Fibroblast of skin of scalp (primary cell): ENCODE measurements at regions not wholly inside any gene's neighbourhood (a gene's known extent, or its start where the extent isn't known, plus 50 kb on each side); places are given as distances from the start of the nearest gene placed in this dataset.
A peak's percentile ranks its signal among the peaks of the same experiment; 100 is the strongest.

Experiments used
- DNase-seq: peaks from one replicate; pipeline ENCODE4 v3.0.0-alpha.2; 2013

- DNase-seq: peak; percentile 25
Observed at GRCh38 chr1:25080294-25081209, 150.5 kb upstream of the RUNX3 start.

DNA sequence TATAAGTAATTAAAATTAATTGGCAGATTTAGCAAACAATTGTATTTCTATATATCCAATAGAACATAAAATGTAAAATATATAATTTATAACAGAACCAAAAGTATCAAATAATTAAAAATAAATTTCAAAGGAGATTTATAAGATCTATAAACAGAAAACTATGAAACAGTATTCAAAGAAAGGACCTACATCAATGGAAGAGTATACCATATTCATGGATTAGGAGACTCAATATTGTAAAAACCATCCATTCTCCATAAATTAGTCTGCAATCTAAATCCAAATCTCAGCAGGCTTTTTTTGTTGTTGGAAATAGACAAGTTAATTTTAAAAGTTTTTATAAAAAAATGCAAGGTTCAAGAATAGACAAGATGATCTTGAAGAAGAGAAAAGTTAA lies 149.0 kb upstream of the RUNX3 start:
- no peak for DNase-seq

GRCh38 chr1:25074351-25075227 lies 144.5 kb upstream of the RUNX3 start:
- DNase-seq: no peak

DNA sequence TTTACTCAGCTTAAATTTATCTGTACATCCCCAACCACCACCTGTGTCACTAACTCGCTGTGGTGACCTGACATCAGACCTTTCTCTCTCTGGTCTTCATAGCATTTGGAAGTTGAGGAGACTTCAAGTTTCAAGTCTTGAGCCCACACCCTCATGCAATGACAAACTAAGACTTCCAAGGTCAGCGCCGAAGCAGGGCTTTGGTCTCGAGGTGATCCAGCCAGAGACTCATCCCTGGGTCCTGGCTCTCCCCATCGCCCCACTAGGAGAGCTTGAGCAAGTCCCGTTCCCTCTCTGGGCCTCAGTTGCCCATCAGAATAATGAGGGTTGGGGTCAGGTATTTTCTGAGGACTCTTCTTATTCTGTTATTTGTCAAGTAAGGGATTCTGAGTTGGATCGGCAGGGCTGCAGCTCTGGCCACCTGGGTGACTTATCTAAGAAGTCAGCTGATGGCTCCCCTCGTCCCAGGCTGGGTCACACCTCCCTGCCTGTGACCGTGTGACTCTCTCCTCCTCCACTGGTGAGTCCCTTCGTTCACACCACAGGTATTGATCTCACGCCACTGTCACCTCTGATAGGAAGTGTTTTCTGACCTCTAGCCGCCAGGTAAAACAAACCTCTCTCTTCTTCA lies 143.7 kb upstream of the RUNX3 start:
- no peak for DNase-seq

GRCh38 chr1:25072461-25072860 lies 142.4 kb upstream of the RUNX3 start:
- DNase-seq: no peak

DNA sequence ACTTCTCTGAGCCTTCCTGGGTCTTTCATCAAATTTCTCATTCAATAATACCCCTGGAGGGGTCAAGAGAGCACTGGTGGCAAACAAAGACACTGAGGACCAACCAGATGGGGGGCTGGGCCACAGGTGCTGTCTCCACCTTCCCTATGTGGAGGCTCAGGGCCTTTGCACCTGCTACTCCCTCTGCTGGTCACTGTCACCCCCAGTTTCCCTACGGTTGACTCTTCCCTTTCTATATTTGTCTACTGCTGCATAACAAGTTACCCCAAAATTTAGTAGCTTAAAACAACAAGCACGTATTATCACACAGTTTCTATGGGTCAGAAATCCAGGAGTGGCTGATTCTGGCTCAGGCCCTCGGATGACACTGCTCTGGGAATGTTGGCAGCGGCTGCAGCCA lies 138.8 kb upstream of the RUNX3 start:
- no peak for DNase-seq

GRCh38 chr1:25068316-25068715 lies 138.2 kb upstream of the RUNX3 start:
- no peak for DNase-seq

DNA sequence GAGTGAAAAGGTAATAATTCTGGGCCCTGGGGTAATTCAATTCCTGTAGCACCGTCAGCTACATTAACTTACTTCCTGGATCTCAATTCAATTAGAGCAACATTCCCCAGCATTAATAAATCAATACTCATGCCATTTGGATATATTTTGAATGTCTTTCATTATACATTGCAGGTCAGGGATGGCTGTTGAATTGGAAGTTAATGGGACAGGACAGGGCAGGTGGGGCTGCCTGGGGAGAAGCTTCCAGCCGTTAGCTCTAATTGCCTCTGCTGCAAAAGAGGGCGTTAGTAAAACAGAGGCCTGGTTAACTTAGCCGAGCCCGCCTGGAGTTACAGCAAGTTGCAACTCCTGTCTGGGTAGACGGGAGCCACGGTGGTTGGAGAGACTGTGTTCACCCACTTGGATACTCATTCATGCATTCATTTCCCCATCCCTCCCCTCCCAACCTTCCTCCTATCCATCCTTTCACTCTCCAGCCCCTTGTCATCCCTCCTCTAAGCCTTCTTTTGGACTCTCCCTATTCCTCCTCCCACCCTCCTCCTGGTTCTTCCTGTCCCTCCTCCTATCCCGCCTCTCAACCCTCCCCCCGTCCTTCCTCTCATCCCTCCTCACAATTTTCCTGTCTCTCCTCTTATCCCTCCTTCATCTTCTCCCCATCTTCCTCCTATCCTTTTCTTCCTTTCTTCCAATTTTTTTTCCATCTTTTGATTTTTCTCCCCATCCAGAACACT lies 137.6 kb upstream of the RUNX3 start:
- no peak for DNase-seq

- no peak for DNase-seq
Observed at GRCh38 chr1:25066731-25067517, 136.8 kb upstream of the RUNX3 start.

DNA sequence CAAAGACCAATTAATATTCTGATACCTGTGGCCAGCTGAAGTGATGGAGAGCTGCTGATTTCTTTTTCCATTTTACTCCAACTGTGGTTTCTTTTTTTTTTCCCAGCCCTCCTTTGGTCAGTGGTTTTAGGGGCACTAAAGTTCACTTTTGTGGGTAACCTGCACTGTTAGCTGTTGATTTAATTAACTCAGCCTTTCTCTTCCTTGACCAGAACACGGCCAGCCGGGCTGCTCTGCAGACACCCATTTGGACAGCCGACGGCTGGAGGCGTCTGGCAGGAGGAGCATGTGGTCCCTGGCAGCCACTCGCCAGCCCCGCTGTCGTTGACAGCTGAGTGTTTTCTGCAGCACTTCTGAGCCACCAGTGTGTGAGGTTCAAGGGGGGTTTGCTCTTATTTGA lies 136.2 kb upstream of the RUNX3 start:
- no peak for DNase-seq

GRCh38 chr1:25065795-25066238 lies 135.7 kb upstream of the RUNX3 start:
- peak; percentile 91 for DNase-seq

DNA sequence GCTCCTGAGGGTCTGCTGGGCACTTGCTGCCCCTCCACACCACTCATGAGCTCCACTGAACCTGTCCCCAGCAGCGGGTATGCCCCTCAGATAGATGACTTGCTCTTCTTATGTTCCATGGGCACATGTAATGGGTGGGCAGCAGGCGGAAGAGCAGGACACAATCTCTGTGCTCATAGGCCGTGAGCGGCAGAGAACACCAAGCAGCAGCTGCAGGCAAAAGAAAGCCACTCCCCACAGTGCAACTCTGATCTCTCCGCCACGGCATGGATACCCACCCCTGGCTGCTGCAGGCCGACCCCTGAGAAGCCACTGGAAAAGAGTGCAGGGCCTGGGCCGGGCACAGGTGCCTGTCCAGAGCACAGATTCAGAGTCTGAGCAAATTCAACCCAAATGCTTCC lies 135.2 kb upstream of the RUNX3 start:
- no peak for DNase-seq

- DNase-seq: no peak
Observed at GRCh38 chr1:25064465-25065240, 134.6 kb upstream of the RUNX3 start.

GRCh38 chr1:25063591-25064416 lies 133.7 kb upstream of the RUNX3 start:
- peak; percentile 20 for DNase-seq

DNA sequence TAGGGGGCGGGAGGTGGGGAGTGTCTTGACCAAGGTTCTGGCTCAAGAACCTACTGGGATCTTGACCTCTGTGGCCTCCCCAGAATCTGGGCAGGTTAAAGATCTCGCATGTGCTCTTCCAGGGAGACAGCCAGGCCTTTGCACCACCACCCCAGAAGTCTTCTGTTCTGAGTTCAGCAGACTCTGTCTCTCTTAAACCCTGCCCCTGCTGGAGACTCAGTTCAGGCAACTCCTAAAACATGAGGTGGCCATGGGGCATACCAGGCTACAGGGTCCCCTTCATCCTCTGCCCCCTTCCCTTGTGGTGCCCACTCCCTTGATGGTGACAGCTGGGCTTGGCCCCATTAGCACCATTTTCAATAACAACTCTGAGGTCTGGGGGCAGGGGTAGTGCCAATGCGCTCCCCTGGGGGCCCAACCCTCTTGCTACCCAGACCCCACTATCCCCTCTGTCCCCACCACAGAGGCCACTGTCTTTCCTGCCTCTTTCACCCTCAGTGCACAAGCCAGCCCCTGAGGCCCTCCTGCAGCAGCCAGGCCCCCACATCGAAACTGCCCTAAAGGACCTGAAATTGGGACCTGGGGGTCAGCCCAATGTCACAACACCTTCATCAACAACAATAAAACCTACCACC lies 132.7 kb upstream of the RUNX3 start:
- DNase-seq: no peak

DNA sequence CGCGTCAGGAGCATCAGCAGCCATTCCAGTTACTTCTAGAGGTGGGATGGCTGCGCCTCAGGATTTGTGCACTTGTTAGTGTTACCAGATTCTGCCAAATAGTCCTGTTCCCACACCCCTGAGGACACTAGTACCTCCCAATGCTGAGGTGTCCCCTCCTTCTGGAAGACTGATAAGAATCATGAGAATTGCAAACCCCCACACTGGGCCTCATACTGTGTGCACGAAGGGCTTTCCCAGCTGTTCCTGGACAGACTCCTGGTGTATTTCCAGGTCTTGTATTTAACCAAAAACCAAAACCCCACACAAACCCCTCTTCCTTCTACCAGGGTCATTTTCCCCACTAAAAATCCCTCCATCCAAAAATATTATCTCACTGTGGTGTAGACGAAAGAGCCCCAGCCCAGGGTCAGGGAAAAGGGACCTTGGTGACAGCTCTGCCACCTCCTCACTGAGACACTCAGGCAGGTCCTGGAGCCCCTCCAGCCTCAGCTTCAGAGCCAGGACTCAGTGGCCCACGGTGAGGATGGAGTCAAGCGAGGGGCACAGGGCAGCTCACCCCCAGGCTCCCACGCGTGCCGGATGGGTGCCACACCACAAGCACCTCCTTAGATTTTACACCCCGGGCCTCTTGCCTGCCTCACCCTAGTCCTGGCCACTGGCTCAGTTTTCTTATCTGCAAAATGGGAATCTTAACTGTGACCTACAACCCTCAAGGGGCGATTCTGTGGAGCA lies 131.4 kb upstream of the RUNX3 start:
- no peak for DNase-seq

DNA sequence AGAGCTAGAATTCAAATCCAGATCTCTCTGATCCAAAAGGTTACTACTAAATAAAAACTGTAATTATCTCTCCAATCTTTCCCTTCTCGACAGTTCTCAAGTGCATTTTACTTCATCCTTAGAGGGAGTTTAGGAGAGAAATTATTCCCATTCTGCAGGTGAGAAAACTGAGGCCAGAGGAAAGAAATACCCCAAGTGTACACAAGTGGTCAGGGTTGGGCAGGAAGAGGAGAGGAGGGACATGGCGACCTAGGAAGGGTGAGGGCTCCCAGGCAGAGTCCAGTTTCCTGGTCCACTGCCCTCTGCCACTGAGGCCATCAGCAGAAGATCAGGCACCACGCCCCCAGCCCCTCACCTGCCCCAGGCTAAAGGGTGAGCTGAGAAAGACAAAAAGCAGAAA lies 127.1 kb upstream of the RUNX3 start:
- DNase-seq: no peak

- no peak for DNase-seq
Observed at GRCh38 chr1:25056536-25056935, 126.5 kb upstream of the RUNX3 start.

DNA sequence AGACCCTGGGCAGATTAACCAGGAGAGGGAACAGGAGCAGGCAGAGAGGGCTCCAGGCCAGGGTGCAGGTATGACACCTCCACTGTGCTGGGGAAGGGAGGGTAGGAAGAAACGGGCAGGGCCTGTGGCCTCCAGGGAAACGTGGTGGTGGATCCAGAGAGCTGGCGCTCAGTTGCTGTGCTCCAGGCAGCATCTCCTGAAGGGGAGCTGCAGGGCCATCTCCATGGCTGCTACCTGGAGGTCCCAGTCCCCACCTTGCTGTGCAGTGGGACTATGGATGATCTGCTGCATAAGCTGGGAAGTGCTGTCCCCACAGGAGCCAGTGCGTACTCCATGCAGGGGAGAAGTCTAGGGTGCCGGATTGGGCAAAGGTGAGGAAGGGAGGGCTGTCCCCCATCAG lies 125.9 kb upstream of the RUNX3 start:
- no peak for DNase-seq
